ENCODE measurements at regions not wholly inside any gene's neighbourhood (a gene's known extent, or its start where the extent isn't known, plus 50 kb on each side); places are given as distances from the start of the nearest gene placed in this dataset.

DNA sequence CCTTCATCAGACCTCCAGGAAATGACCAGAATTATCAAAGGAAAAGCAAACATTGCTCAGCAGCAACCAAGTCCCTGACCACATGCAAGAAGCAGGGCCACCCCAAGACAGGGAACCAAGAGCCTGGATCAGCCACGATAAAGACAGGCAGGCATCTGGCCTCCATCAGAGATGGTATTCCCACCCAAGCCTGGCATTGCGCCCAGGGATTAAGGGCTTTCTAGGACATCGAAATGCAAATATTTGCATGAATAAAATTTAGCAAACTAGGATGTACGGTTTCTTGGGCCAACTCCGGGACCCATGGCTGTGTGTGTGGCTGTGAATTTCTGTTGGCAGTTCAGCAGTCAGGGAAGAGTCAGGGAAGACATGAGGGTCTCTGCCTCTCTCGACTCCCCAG, 241.4 kb upstream of the DYNLRB2 start:
- WGBS (ENCODE audit: extremely low coverage, insufficient coverage, insufficient read length): no CpG with 5 or more reads among the region's 6 CpGs

DNA sequence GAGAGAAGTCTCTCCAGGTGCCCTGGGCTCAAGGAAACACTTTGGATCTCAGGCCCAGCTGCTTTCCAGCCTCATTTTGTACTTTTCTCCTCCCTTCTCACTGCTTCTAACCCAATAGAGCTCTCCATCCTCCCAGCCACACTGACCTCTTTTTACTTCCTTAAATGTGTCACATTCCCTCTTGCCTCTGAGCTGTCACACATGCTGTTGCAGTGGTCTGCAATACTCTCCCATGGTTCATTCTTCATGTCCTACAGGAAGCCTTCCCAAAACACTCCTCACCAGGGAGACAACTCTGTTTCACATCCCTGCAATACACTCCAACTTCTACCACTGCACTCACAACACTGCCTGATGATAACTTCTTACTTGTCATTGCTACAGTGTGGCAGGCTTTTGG, 242.1 kb upstream of the DYNLRB2 start:
- Histone ChIP-seq H3K36me3 (ENCODE audit: control insufficient read depth in 1 of 2, insufficient read depth in 2 of 2, low read length in 2 of 2) (no peaks in the 10 kb centered on the region), H3K4ac (ENCODE audit: low read depth, low read length) (no peak overlapping the region), H2AK5ac (ENCODE audit: low read length) (no peak overlapping the region), H2AFZ (ENCODE audit: insufficient read depth, low read length, poor library complexity) (no peak overlapping the region), H2BK5ac (ENCODE audit: low read depth, low read length, poor library complexity) (no peak overlapping the region), H4K8ac (ENCODE audit: low read depth, low read length) (no peak overlapping the region), H3K14ac (ENCODE audit: low read length) (no peak overlapping the region), H3K4me3 (ENCODE audit: low read depth, low read length) (no peak overlapping the region), H4K12ac (ENCODE audit: low read depth, low read length) (no peak overlapping the region), H3K9ac (ENCODE audit: low read length) (no peak overlapping the region), H3K9me3 (ENCODE audit: insufficient read depth, low read depth, low read length) (no peaks in the 10 kb centered on the region), H2BK12ac (ENCODE audit: low read length) (no peak overlapping the region), H3K79me1 (ENCODE audit: low read length) (peaks cover 2% of the 10 kb centered on the region), H3K18ac (ENCODE audit: low read length) (no peak overlapping the region), H3K4me1 (ENCODE audit: control insufficient read depth in 1 of 2, insufficient read depth in 2 of 2, low read length in 2 of 2) (peaks cover 3 to 6% of the 10 kb centered on the region in 2 experiments), H3K27ac (ENCODE audit: low read depth, low read length) (no peak overlapping the region), H3K27me3 (ENCODE audit: insufficient read depth, low read length) (no peaks in the 10 kb centered on the region), H2BK120ac (ENCODE audit: insufficient read depth, low read length, poor library complexity) (no peak overlapping the region), H3K23ac (ENCODE audit: low read length) (no peak overlapping the region), H4K91ac (ENCODE audit: low read depth, low read length) (no peak overlapping the region), H3K4me2 (ENCODE audit: low read length) (no peak overlapping the region), H3K79me2 (ENCODE audit: control insufficient read depth, insufficient read depth, low read length, poor library complexity) (no peaks in the 10 kb centered on the region)
- DNase-seq: no peak

More for the DNA sequence above, 241.4 kb upstream of the DYNLRB2 start:
- Histone ChIP-seq H2AK5ac (ENCODE audit: low read length) (no peak overlapping the region), H3K27me3 (ENCODE audit: insufficient read depth, low read length) (no peaks in the 10 kb centered on the region), H3K4me3 (ENCODE audit: low read depth, low read length) (no peak overlapping the region), H3K9me3 (ENCODE audit: insufficient read depth, low read depth, low read length) (no peaks in the 10 kb centered on the region), H4K12ac (ENCODE audit: low read depth, low read length) (no peak overlapping the region), H3K9ac (ENCODE audit: low read length) (no peak overlapping the region), H4K91ac (ENCODE audit: low read depth, low read length) (no peak overlapping the region), H2BK12ac (ENCODE audit: low read length) (no peak overlapping the region), H3K23ac (ENCODE audit: low read length) (no peak overlapping the region), H3K79me1 (ENCODE audit: low read length) (peaks cover 2% of the 10 kb centered on the region), H2BK5ac (ENCODE audit: low read depth, low read length, poor library complexity) (no peak overlapping the region), H3K4ac (ENCODE audit: low read depth, low read length) (no peak overlapping the region), H3K4me1 (ENCODE audit: control insufficient read depth in 1 of 2, insufficient read depth in 2 of 2, low read length in 2 of 2) (peaks cover 3 to 8% of the 10 kb centered on the region in 2 experiments), H4K8ac (ENCODE audit: low read depth, low read length) (no peak overlapping the region), H3K79me2 (ENCODE audit: control insufficient read depth, insufficient read depth, low read length, poor library complexity) (no peaks in the 10 kb centered on the region), H3K27ac (ENCODE audit: low read depth, low read length) (no peak overlapping the region), H3K36me3 (ENCODE audit: control insufficient read depth in 1 of 2, insufficient read depth in 2 of 2, low read length in 2 of 2) (no peaks in the 10 kb centered on the region), H3K18ac (ENCODE audit: low read length) (no peak overlapping the region), H2AFZ (ENCODE audit: insufficient read depth, low read length, poor library complexity) (no peak overlapping the region), H3K14ac (ENCODE audit: low read length) (no peak overlapping the region), H2BK120ac (ENCODE audit: insufficient read depth, low read length, poor library complexity) (no peak overlapping the region), H3K4me2 (ENCODE audit: low read length) (no peak overlapping the region)
- no peak for DNase-seq

DNA sequence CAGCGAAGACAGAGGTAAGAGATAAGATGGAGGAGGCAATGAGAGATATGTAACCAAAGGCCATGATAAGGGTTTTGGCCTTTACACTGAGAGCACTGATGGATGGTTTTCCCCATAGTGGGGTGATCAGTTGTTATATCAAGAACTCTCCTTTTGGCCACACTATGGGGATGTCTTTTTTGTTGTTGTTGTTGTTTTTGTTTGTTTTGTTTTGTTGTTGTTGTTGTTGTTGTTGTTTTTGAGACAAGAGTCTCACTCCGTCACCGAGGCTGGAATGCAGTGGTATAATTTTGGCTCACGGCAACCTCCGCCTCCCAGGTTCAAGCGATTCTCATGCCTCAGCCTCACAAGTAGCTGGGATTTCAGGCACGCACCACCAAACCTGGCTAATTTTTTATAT, 244.8 kb upstream of the DYNLRB2 start:
- H2AFZ ChIP-seq (ENCODE audit: insufficient read depth, low read length, poor library complexity): no peak overlapping the region
- H2BK120ac ChIP-seq (ENCODE audit: insufficient read depth, low read length, poor library complexity): no peak overlapping the region
- H3K14ac ChIP-seq (ENCODE audit: low read length): no peak overlapping the region
- no peaks in the 10 kb centered on the region for H3K27me3 ChIP-seq (ENCODE audit: insufficient read depth, low read length)
- H3K79me2 ChIP-seq (ENCODE audit: control insufficient read depth, insufficient read depth, low read length, poor library complexity): no peaks in the 10 kb centered on the region
- H2AK5ac ChIP-seq (ENCODE audit: low read length): no peak overlapping the region
- H3K9ac ChIP-seq (ENCODE audit: low read length): no peak overlapping the region
- H3K79me1 ChIP-seq (ENCODE audit: low read length): peaks cover 2% of the 10 kb centered on the region
- H2BK12ac ChIP-seq (ENCODE audit: low read length): no peak overlapping the region
- no peak overlapping the region for H4K8ac ChIP-seq (ENCODE audit: low read depth, low read length)
- H3K23ac ChIP-seq (ENCODE audit: low read length): no peak overlapping the region
- no peak for DNase-seq
- H3K36me3 ChIP-seq (ENCODE audit: control insufficient read depth in 1 of 2, insufficient read depth in 2 of 2, low read length in 2 of 2): no peaks in the 10 kb centered on the region
- H3K4ac ChIP-seq (ENCODE audit: low read depth, low read length): no peak overlapping the region
- no peak overlapping the region for H4K91ac ChIP-seq (ENCODE audit: low read depth, low read length)
- peaks cover 3 to 4% of the 10 kb centered on the region in 2 experiments for H3K4me1 ChIP-seq (ENCODE audit: control insufficient read depth in 1 of 2, insufficient read depth in 2 of 2, low read length in 2 of 2)
- no peak overlapping the region for H3K18ac ChIP-seq (ENCODE audit: low read length)
- H3K4me2 ChIP-seq (ENCODE audit: low read length): no peak overlapping the region
- no peak overlapping the region for H4K12ac ChIP-seq (ENCODE audit: low read depth, low read length)
- no peak overlapping the region for H2BK5ac ChIP-seq (ENCODE audit: low read depth, low read length, poor library complexity)
- no peak overlapping the region for H3K4me3 ChIP-seq (ENCODE audit: low read depth, low read length)
- no peak overlapping the region for H3K27ac ChIP-seq (ENCODE audit: low read depth, low read length)
- no peaks in the 10 kb centered on the region for H3K9me3 ChIP-seq (ENCODE audit: insufficient read depth, low read depth, low read length)
- WGBS (ENCODE audit: extremely low coverage, insufficient coverage, insufficient read length): no CpG with 5 or more reads among the region's 7 CpGs

DNA sequence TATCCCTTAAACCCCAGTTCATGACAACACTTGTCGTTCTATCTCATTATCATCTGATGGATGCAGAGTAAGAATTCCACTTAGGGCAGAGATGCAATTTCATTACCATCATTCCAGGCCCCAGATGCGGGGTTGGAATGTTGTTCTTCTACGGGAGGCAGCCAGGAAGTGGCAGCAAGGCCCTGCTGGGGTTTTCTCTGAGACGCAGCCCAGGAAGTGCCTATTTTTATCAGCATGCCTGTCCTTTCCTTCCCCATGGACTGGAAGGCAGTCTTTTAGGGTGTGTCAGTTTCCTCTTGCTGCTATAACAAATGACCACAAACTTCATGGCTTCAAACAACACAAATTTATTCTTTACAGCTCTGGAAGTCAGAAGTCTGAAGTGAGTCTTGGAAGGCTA, 246.6 kb upstream of the DYNLRB2 start:
- peak; percentile 82 to 89 for DNase-seq
- Histone ChIP-seq H4K91ac (ENCODE audit: low read depth, low read length) (no peak overlapping the region), H3K4me2 (ENCODE audit: low read length) (no peak overlapping the region), H4K12ac (ENCODE audit: low read depth, low read length) (no peak overlapping the region), H3K79me1 (ENCODE audit: low read length) (no peaks in the 10 kb centered on the region), H3K23ac (ENCODE audit: low read length) (no peak overlapping the region), H2AK5ac (ENCODE audit: low read length) (no peak overlapping the region), H3K4me1 (ENCODE audit: control insufficient read depth in 1 of 2, insufficient read depth in 2 of 2, low read length in 2 of 2) (no peaks in the 10 kb centered on the region), H3K4me3 (ENCODE audit: low read depth, low read length) (no peak overlapping the region), H3K14ac (ENCODE audit: low read length) (no peak overlapping the region), H2BK5ac (ENCODE audit: low read depth, low read length, poor library complexity) (no peak overlapping the region), H3K36me3 (ENCODE audit: control insufficient read depth in 1 of 2, insufficient read depth in 2 of 2, low read length in 2 of 2) (no peaks in the 10 kb centered on the region), H2BK12ac (ENCODE audit: low read length) (no peak overlapping the region), H3K18ac (ENCODE audit: low read length) (no peak overlapping the region), H2AFZ (ENCODE audit: insufficient read depth, low read length, poor library complexity) (no peak overlapping the region), H3K4ac (ENCODE audit: low read depth, low read length) (no peak overlapping the region), H2BK120ac (ENCODE audit: insufficient read depth, low read length, poor library complexity) (no peak overlapping the region), H3K27me3 (ENCODE audit: insufficient read depth, low read length) (no peaks in the 10 kb centered on the region), H3K27ac (ENCODE audit: low read depth, low read length) (no peak overlapping the region), H3K9ac (ENCODE audit: low read length) (no peak overlapping the region), H3K79me2 (ENCODE audit: control insufficient read depth, insufficient read depth, low read length, poor library complexity) (no peaks in the 10 kb centered on the region), H4K8ac (ENCODE audit: low read depth, low read length) (no peak overlapping the region), H3K9me3 (ENCODE audit: insufficient read depth, low read depth, low read length) (no peaks in the 10 kb centered on the region)
- no CpG with 5 or more reads among the region's 4 CpGs for WGBS (ENCODE audit: extremely low coverage, insufficient coverage, insufficient read length)

All from trophoblast cell (in vitro differentiated cells and primary cell).